Heart left ventricle (tissue), 16 donors: ENCODE measurements at regions not wholly inside any gene's neighbourhood (a gene's known extent, or its start where the extent isn't known, plus 50 kb on each side); places are given as distances from the start of the nearest gene placed in this dataset.
A peak's percentile ranks its signal among the peaks of the same experiment; 100 is the strongest.

Experiments
- ATAC-seq, 4 donors: fragments of 200-7000 bp; cut with Tn5 transposase; one replicate each; pipeline ENCODE4 v1.9.1; 2020 to 2022; ENCODE audit warnings: moderate library complexity in 4 of 4, mild to moderate bottlenecking in 3 of 4, moderate number of reproducible peaks in 1 of 4
- DNase-seq, 5 donors: peaks; one replicate each; pipeline ENCODE4 v3.0.0-alpha.2; 2020
- H3K27ac ChIP-seq, 12 donors: fragments of 200-600 bp; sonication (generic) in 4 of 12; one replicate each; pipeline versions ENCODE4 v1.5.0 to v1.8.0; 2016 to 2022; ENCODE audit warnings: mild to moderate bottlenecking in 2 of 12
- H3K27me3 ChIP-seq, 9 donors: fragments of 200-600 bp; sonication (generic) in 2 of 9; one replicate each; pipeline versions ENCODE4 v1.5.1 to v1.8.0; 2016 to 2022; ENCODE audit warnings: mild to moderate bottlenecking in 3 of 9
- H3K36me3 ChIP-seq, 9 donors: fragments of 200-600 bp; sonication (generic) in 2 of 9; one replicate each; pipeline versions ENCODE4 v1.5.0 to v1.8.0; 2018 to 2022; ENCODE audit warnings: mild to moderate bottlenecking in 2 of 9
- H3K4me1 ChIP-seq, 12 donors: fragments of 200-600 bp; sonication (generic) in 4 of 12; one replicate each; pipeline versions ENCODE4 v1.5.0 to v1.8.0; 2016 to 2022; ENCODE audit warnings: mild to moderate bottlenecking in 3 of 12
- H3K4me3 ChIP-seq, 12 donors: fragments of 200-600 bp; sonication (generic) in 4 of 12; one replicate each; pipeline versions ENCODE4 v1.5.0 to v1.8.0; 2017 to 2022; ENCODE audit warnings: mild to moderate bottlenecking in 9 of 12, moderate library complexity in 4 of 12
- H3K9me3 ChIP-seq, 12 donors: fragments of 200-600 bp; sonication (generic) in 4 of 12; one replicate each; pipeline versions ENCODE4 v1.5.0 to v1.8.0; 2016 to 2022; ENCODE audit warnings: mild to moderate bottlenecking in 1 of 12
- CTCF ChIP-seq, 12 donors: fragments of 200-600 bp; sonication (generic) in 4 of 12; IDR thresholded peaks; one replicate each; pipeline versions ENCODE4 v1.5.0 to v1.8.0; 2018 to 2022; ENCODE audit warnings: antibody characterized with exemption in 12 of 12, mild to moderate bottlenecking in 5 of 12
- POLR2A ChIP-seq, 2 donors: fragments of 450-650 bp; IDR thresholded peaks; one replicate each; pipeline ENCODE4 v1.6.1; 2017; ENCODE audit warnings: antibody characterized with exemption in 2 of 2, mild to moderate bottlenecking in 2 of 2, moderate library complexity in 2 of 2
- WGBS, 4 donors: extraction: QIAGEN DNeasy Blood & Tissue Kit in 2 of 4; methylation state at CpG; one replicate each; pipeline versions ENCODE4 v1.1.5 to v1.1.7; 2013 to 2018; 5-methylcytosine and 5-hydroxymethylcytosine counted together
- intact Hi-C, 10 donors: fragments of 100-400 bp; cut with DNase I; formaldehyde crosslinking; loops; one replicate each; pipeline versions ENCODE4 v1.11.1 to v1.14.2; 2022
- donor health status: ischemic (EF 13 %, LVEDD 7.1; RV severe dilation, severe dysfunction).
- donor health status: healthy with polysubstance abuse.
- donor health status: DM: no; HTN: yes; CAD: no.
- donor health status: DM: no; HTN: no; CAD: no.
- donor health status: ischemic (EF 25% LVEDD 6.9; RV normal size, moderate dysfunction).
- donor health status: ischemic (EF 25% LVEDD 5.7; RV mildly dilated, moderate dysfunction).
- donor health status: healthy.
- donor health status: DM: yes; HTN: yes; CAD: no.
- donor health status: ischemic (EF 35%, LVEDD 5.7; RV mildly dilated, moderate dysfunction).
- donor health status: nonischemic (EF 11% LVEDD 7.7; RV severe dilation, severe dysfunction).
- donor health status: DM: yes; HTN: yes; CAD: no.
- donor health status: PGD.
- donor health status: ischemic (EF 29% LVEDD 5.4; RV normal size, mild dysfunction).
- donor health status: nonischemic (EF 23%, LVEDD 6.1; RV moderate dilation, normal function).

- ATAC-seq (no peak), DNase-seq (no peak)
- intact Hi-C loops, result loop anchor here in 5 of 10 donors (5.0 to 10.0 kb wide), 5 partner anchors 91 to 182 kb away; partner anchors contain the start of gene CAV1 (in 1 of the 5)
- TF ChIP-seq CTCF (IDR thresholded peaks at IDR 0.05), result no peak
- no peak for TF ChIP-seq POLR2A (IDR thresholded peaks at IDR 0.05)
- WGBS, 4 donors, result 75 to 77% (median 76%) methylated on average over 5 of the region's 5 CpGs
- peaks cover 3 to 43% (median 23%) of the 10 kb centered on the region in 12 donors for H3K4me1 ChIP-seq
- H3K27ac ChIP-seq, result no peak overlapping the region
- no peaks in the 10 kb centered on the region for H3K36me3 ChIP-seq
- H3K4me3 ChIP-seq, result no peak overlapping the region
- no peaks in the 10 kb centered on the region for H3K27me3 ChIP-seq
- peaks cover 0 to 4% (median 0%) of the 10 kb centered on the region in 12 donors for H3K9me3 ChIP-seq
Observed at GRCh38 chr7:116436305-116436826, 63.2 kb upstream of the CAV2 start.

- DNase-seq (no peak), ATAC-seq (no peak)
- intact Hi-C loops, result loop anchor here in 6 of 10 donors (2.0 to 10.0 kb wide), 6 partner anchors 87 to 183 kb away; partner anchors contain the start of gene CAV1 (in 2 of the 6)
- Histone ChIP-seq H3K4me3 (no peak overlapping the region), H3K36me3 (no peaks in the 10 kb centered on the region), H3K27ac (peak overlapping the region in 3 of 12 donors; percentile 69 to 83 (median 81)), H3K4me1 (peaks cover 3 to 52% (median 36%) of the 10 kb centered on the region in 12 donors), H3K27me3 (no peaks in the 10 kb centered on the region), H3K9me3 (peaks cover 0 to 4% (median 0%) of the 10 kb centered on the region in 12 donors)
- no peak for TF ChIP-seq POLR2A (IDR thresholded peaks at IDR 0.05)
- TF ChIP-seq CTCF (IDR thresholded peaks at IDR 0.05), result peak in 4 of 12 donors; percentile 17 to 29 (median 26)
- 50 to 60% (median 56%) methylated on average over 2 of the region's 2 CpGs for WGBS, 4 donors
Observed at GRCh38 chr7:116438267-116438666, 61.3 kb upstream of the CAV2 start.

- TF ChIP-seq CTCF (IDR thresholded peaks at IDR 0.05) (no peak), POLR2A (IDR thresholded peaks at IDR 0.05) (no peak)
- Histone ChIP-seq H3K4me3 (no peak overlapping the region), H3K9me3 (peaks cover 0 to 4% (median 0%) of the 10 kb centered on the region in 12 donors), H3K36me3 (no peaks in the 10 kb centered on the region), H3K4me1 (peaks cover 3 to 56% (median 39%) of the 10 kb centered on the region in 12 donors), H3K27me3 (no peaks in the 10 kb centered on the region), H3K27ac (peak overlapping the region in 9 of 12 donors; percentile 69 to 88 (median 80))
- intact Hi-C loops, result loop anchor here in 6 of 10 donors (2.0 to 10.0 kb wide), 6 partner anchors 86 to 184 kb away; partner anchors contain the start of gene CAV1 (in 2 of the 6)
- ATAC-seq (no peak), DNase-seq (no peak)
- WGBS, 4 donors, result 48 to 66% (median 58%) methylated on average over 1 of the region's 1 CpG
Observed at GRCh38 chr7:116439005-116439404, 60.5 kb upstream of the CAV2 start.

GRCh38 chr7:116439841-116440549 lies 59.5 kb upstream of the CAV2 start:
- Histone ChIP-seq H3K27me3 (no peaks in the 10 kb centered on the region), H3K36me3 (no peaks in the 10 kb centered on the region), H3K4me3 (no peak overlapping the region), H3K27ac (peak overlapping the region; percentile 67 to 88 (median 77)), H3K9me3 (peaks cover 0 to 4% (median 0%) of the 10 kb centered on the region in 12 donors), H3K4me1 (peaks cover 3 to 56% (median 38%) of the 10 kb centered on the region in 12 donors)
- ATAC-seq, result peak; percentile 92 to 95 (median 94)
- WGBS, 4 donors, result 16 to 29% (median 25%) methylated on average over 4 of the region's 4 CpGs
- TF ChIP-seq POLR2A (IDR thresholded peaks at IDR 0.05) (no peak), CTCF (IDR thresholded peaks at IDR 0.05) (no peak)
- peak in 2 of 5 donors; percentile 29 to 33 for DNase-seq
- intact Hi-C loops, result loop anchor here (2.0 to 10.0 kb wide), 12 partner anchors 55 to 185 kb away; partner anchors contain the start of genes CAV2 (in 6 of the 10) and CAV1 (in 4 of the 10)
